Transverse colon (tissue), 4 donors: ENCODE measurements at regions not wholly inside any gene's neighbourhood (a gene's known extent, or its start where the extent isn't known, plus 50 kb on each side); places are given as distances from the start of the nearest gene placed in this dataset.

ENCODE experiments used
- CTCF ChIP-seq, 5 experiments: fragments of 200-600 bp in 3 of 5; fragments of 450-650 bp in 2 of 5; sonication (generic) in 3 of 5; IDR thresholded peaks; 1 replicate in 2 of 5; 2 replicates in 3 of 5; pipeline ENCODE4 v1.5.1; 2016 to 2017; ENCODE audit warnings: antibody characterized with exemption in 5 of 5, inconsistent platforms in 3 of 5, mild to moderate bottlenecking in 2 of 5, moderate library complexity in 1 of 5
- EP300 ChIP-seq: sonication (generic); formaldehyde crosslinking; IDR thresholded peaks from one replicate; pipeline ENCODE4 v1.6.1; 2017; ENCODE audit warnings: antibody characterized with exemption, low read depth
- POLR2A ChIP-seq: fragments of 450-650 bp; IDR thresholded peaks from one replicate; pipeline ENCODE4 v1.6.1; 2016; ENCODE audit warnings: antibody characterized with exemption, mild to moderate bottlenecking, moderate library complexity
- POLR2AphosphoS5 ChIP-seq, 3 donors: sonication (generic); formaldehyde crosslinking; IDR thresholded peaks; one replicate each; pipeline ENCODE4 v1.6.1; 2016; ENCODE audit warnings: antibody characterized with exemption in 3 of 3

GRCh38 chr3:10635446-10636076 is 130.2 kb upstream of the ATP2B2 start:
- TF ChIP-seq POLR2A (no peak), CTCF (IDR thresholded peaks at IDR 0.05) (no peak), POLR2AphosphoS5 (IDR thresholded peaks at IDR 0.05) (no peak), EP300 (no peak)
